Stimulated activated CD4-positive, alpha-beta T cell treated with anti-CD3 and anti-CD28 coated beads, TNF-alpha, amount 100 ng/mL, for 1 hour (primary cell): ENCODE measurements at regions not wholly inside any gene's neighbourhood (a gene's known extent, or its start where the extent isn't known, plus 50 kb on each side); places are given as distances from the start of the nearest gene placed in this dataset.

ENCODE experiments used
- DNase-seq, 3 donors: peaks; one replicate each; pipeline ENCODE4 v3.0.0-alpha.2; 2020; ENCODE audit warnings: low read depth in 3 of 3, low spot score in 1 of 3

DNA sequence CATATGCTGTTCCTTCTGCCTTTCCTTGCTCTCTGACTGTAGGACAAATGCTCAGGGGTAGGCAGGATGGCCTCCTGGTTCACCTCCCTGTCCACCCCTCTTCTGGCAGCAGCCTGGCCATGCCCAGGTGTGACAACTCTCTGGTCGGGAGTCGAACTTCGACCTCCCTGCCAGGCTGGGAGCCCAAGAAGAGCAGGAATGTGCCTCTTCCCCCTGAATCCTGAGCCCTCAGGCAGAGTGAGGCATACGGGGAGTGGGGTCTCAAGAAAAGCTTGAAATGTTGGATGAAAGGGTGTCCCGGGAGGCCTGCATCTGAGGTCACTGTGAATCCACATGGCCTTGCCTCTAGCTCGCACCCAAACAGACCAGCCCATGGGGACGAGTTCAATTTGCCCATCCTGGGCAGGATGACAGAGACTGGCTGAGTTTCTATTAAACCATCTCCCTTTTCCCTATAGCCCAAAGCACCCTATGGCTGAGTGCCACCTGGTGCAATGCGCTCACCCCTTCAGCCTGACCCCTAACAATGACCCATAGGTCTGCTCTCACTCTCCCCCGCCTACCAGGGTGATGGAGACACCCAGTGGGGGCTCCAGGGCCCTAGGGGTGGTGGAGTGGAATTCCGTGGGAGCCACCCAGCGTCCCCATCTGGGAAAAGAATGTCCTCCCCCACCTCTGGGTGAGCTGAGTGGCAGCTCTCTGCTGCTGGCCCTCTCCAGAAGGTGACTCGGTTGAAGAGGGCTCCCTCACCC lies 52.9 kb upstream of the DIO3 start:
- no peak for DNase-seq

DNA sequence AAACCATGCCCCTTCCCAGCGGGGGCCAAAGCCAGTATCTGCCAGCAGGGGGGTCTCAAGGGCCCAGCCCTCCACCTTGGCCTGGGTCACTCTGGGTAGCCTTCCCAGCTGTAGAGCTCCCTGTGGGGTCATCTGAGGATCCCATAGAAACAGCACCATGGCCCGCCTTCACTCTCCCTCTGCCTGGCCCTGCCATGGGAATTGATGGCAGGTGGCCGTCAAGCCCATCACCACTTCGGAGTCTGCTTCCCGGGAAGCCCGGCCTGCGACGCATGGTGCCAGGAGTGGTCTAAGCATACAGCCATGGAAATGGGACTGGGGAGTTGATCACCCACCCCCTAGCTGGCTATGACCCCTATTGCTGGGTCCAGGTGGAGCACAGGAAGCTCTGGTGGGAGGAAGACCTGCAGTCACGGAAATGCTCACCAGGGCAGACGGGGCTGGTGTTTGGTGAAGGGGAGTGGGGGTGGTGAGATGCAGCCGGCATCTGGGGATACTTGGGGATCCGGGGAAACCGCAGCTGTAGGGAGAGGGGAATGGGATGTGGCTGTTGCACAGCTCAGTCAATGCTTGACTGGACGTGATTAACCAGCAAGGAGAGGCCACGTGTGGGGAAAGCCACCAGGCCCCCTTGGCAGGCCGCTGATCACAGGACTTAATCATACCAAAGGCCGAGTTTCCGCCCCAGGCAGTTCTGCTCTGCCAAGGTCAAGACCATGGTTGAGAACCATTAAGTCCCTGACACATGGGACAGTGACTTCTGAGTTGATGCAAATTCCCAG lies 52.2 kb upstream of the DIO3 start:
- no peak for DNase-seq

DNA sequence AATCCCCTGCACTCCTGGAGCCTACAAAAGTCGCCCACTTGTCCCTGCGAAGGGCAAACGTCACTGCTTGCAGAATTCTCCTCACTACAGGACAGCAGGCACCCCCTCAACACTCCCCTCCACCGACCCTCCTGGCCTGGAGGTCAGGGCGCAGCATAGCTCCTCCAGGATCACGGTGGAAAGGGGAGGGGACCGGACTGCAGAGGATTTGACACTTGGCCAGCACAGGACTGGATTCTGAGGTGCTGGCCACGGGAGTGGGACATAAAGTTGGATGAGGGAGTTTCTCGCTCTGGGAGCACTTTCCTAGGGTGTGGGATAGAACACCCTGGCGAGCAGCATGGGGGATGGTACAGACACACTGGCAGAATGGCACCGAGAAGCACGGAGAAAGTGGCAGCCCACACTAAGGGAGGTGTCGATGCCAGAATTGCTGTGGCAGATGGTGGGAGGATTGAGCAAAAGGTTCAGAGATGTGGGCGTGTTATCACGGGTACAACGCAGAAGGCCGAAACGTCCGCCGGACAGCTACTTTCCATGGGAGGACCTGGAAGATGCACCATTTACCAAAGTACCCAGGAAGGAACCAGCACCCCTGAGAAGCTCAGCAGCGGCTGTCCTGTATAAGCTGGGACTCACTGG lies 51.4 kb upstream of the DIO3 start:
- DNase-seq = no peak

DNA sequence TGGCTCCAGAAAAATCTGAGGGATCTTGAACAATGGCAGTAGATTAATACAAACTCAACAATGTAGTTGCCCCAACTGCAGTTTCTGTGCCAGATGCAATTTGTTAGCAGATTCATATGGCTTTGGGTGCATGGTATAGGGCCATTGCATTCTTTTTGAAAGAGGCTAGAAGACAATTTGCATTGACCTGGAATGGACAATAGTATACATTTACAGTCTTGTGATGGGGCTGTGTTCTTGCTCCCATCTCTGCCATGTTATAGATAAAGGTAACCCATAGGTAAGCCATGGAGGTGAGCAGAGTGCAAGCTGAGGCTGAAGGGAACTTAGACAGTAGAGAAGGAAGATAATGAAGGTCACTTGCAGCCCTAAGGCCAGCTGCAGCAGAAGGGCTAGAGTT lies 50.1 kb upstream of the DIO3 start:
- DNase-seq = no peak
